ENCODE measurements at regions not wholly inside any gene's neighbourhood (a gene's known extent, or its start where the extent isn't known, plus 50 kb on each side); places are given as distances from the start of the nearest gene placed in this dataset.

DNA sequence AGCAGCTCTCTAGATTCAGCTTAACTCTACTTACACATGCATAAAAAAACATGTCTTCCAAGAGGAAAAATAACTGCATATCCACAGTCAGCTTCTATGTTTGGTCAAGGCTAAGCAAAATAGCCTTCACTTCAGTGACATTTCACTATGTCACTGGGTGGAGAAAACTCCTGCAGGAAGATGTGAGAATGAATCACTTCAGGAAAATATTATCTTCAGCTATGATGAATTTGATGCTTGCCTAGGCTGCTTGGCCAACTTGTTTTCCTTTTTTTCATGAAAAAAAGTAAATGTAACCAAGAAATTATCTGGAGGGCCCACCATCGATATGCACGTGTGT is 143.0 kb upstream of the ZNF608 start:
- TF ChIP-seq TAF1 (IDR thresholded peaks at IDR 0.05; ENCODE audit: low read depth) (no peak), TEAD4 (IDR thresholded peaks at IDR 0.05) (no peak), FOXM1 (IDR thresholded peaks at IDR 0.05; ENCODE audit: borderline replicate concordance, low read depth) (no peak), EGR1 (IDR thresholded peaks at IDR 0.05) (no peak), REST (IDR thresholded peaks at IDR 0.05; ENCODE audit: low read depth) (no peak), ZBTB7A (IDR thresholded peaks at IDR 0.05; ENCODE audit: low read depth) (no peak), EP300 (IDR thresholded peaks at IDR 0.05; ENCODE audit: borderline replicate concordance) (no peak)
- TF ChIP-seq, protein P1, sequence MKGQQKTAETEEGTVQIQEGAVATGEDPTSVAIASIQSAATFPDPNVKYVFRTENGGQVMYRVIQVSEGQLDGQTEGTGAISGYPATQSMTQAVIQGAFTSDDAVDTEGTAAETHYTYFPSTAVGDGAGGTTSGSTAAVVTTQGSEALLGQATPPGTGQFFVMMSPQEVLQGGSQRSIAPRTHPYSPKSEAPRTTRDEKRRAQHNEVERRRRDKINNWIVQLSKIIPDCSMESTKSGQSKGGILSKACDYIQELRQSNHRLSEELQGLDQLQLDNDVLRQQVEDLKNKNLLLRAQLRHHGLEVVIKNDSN (IDR thresholded peaks at IDR 0.05) = no peak
- TF ChIP-seq, protein P2, sequence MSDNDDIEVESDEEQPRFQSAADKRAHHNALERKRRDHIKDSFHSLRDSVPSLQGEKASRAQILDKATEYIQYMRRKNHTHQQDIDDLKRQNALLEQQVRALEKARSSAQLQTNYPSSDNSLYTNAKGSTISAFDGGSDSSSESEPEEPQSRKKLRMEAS (IDR thresholded peaks at IDR 0.05) = no peak
